EL (cell line): ENCODE measurements at regions not wholly inside any gene's neighbourhood (a gene's known extent, or its start where the extent isn't known, plus 50 kb on each side); places are given as distances from the start of the nearest gene placed in this dataset.
"Not testable (repeated sequence)": the region's sequence is repeated elsewhere in the genome, so short reads cannot be mapped to it uniquely, and the experiment has no call there.

Experiments used
- DNase-seq: peaks from one replicate; pipeline ENCODE4 v3.0.0-alpha.2; 2016

DNA sequence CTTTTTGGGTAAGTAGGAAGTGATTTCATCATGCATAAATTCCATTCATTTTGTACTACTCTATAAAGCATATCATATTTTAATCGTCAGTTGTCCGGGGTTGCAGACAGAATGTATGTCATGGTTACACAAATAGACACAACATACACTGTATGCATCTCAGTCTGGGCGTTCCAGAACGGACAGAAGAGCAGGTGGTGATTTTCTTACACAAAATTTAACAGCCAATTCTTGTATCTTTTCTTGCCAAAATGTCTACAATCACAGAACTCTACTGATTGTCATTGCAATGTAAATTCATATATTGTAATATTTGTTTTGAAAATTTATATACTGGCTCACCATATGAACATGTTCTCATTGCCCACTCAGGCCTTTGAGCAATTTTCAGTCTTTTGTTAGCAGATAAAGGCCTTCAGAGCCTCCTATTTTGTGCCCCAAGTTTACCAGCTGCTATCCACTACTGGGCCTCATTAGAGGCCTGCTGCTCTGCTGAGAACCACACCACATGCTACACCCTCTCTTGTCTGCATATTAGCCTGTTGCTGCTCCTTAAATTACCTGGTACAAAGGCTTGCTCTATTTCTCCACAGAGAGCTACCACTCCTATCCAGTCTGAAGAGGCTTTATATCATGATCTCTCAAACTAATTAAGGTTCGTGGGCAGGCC is 61.5 kb downstream of the PRDM13 start:
- no peak for DNase-seq

DNA sequence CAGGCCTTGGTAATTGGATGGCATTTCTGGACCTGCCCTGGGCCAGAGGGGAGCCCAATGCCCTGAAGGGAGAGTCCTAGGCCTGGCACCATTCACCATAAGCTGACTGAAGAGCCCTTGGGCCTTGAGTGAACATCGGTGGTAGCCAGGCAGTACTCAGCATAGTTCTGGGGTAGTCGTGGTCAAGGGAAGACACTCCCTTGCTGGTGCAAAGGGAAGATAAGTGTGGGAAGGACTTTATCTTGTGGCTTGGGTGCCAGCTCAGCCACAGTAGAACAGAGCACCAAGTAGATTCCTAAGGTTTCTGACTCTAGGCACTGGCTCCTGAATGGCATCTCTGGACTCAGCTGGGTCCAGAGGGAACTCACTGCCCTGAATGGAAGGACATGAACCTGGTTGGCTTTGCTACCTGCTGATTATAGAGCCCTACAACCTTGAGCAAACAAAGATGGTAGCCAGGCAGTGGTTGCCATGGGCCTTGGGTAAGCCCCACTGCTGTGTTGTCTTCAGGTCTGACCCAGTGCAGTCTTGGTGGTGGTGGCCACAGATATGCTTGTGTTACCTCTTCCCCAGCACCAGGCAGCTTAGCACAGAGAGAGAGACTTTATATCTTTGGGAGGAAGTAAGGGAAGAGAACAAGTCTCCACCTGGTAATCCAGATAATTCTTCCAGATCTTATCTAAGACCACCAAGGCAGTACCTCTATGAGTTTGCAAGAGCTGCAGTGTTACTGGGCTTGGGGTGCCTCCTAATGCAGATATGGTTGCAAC is 83.5 kb downstream of the PRDM13 start:
- no peak for DNase-seq

DNA sequence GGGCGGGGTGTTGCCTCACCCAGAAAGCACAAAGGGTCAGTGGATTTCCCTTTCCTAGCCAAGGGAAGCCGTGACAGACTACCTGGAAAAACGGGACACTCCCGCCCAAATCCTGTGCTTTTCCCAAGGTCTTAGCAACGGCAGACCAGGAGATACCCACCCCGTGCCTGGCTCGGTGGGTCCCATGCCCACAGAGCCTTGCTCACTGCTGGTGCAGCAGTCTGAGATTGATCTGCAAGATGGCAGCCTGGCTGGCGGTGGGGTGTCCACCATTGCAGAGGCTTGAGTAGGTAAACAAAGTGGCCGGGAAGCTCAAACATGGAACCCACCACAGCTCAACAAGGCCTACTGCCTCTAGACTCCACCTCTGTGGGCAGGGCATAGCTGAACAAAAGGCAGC is 95.7 kb downstream of the PRDM13 start:
- DNase-seq = not testable (repeated sequence)

DNA sequence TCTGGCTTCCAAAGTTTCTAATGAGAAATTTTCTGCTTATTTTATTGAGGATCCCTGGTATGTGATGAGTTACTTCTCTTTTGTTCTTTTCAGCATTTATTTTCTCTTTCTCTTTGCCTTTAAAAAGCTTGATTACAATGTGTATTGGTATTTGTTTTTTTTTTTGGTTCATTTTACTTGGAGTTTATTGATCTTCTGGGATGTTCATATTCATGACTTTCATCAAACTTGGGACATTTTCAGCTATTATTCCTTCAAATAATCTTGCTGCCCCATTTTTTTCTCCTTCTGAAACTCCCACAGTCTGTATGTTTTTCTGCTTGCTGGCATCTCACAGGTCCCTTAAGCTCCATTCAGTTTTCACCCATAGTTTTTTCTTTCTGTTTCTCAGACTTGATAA is 102.4 kb downstream of the PRDM13 start:
- DNase-seq = no peak

DNA sequence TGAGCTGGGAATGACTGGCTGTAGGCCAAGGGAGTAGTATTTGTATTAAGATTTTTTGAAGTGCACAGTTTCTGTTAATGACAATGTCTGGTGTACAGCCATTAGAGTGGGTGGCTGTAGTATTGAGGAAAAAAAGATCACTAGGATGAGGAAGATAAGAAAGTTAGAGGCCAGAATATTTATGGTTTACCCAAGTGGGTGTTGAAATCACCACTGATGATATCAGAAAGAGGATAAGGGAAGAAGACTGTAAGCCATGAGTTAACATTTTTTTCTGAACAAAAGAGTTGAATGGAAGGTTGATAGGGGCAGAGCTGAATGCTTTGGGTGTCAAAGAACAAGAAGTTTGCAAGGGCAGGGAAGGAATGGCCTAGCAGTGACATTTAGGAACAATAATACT is 104.7 kb downstream of the PRDM13 start:
- DNase-seq = no peak

DNA sequence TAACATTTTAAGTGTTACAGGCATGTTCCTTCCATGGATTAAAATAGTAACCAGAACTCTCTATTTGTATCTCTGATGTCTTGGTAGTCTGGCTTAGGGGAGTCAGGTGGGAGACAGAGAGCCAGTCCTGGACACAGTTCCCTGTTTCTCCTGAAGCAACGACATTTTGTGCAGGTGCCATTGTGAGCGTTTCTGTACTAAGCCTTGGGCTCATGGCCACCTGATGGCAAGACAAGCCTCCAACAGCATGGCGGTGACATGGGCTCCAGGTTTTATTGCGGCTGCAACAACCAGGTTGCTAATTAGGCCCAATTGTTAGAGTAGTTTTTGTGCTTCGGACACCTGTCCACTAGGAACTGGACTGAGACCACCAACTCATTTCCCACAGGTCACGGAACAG is 105.3 kb downstream of the PRDM13 start:
- no peak for DNase-seq

DNA sequence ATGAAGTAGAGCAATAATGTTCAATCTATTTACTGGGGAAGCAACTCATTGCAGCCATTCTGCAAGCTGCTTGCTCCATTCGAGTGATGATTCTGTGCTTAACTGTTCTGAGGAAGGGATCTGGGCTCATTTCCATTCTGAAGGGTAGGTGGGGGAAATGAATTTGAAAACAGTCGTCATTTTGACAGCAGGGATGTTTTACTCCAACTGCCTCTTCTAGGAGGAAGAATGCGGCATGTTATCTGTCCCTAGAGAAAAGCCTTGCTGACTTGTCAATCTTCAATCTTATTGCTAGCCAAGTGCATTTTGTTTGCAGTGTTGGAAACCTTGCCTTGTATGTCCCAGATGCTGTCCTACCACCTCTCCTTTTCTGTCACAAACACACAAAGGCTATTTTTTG is 105.9 kb downstream of the PRDM13 start:
- DNase-seq = no peak

DNA sequence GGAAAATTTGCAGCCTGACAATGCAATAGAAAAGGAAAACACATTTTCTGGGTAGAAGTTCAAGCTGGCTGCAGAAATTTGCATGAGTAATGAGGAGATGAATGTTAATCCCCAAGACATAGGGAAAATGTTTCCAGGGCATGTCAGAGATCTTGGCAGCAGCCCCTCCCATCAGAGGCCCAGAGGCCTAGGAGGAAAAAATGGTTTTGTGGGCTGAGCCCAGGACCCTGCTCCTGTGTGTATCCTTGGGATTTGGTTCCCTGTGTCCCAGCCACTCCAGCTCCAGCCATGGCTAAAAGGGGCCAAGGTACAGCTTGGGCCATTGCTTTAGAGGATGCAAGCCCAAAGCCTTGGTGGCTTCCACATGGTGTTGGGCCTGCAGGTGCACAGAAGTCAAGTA is 115.4 kb downstream of the PRDM13 start:
- DNase-seq = not testable (repeated sequence)

DNA sequence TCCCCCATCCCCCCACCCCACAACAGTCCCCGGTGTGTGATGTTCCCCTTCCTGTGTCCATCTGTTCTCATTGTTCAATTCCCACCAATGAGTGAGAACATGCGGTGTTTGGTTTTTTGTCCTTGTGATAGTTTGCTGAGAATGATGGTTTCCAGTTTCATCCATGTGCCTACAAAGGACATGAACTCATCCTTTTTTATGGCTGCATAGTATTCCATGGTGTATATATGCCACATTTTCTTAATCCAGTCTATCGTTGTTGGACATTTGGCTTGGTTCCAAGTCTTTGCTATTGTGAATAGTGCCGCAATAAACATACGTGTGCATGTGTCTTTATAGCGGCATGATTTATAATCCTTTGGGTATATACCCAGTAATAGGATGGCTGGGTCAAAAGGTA is 123.6 kb downstream of the PRDM13 start:
- not testable (repeated sequence) for DNase-seq

DNA sequence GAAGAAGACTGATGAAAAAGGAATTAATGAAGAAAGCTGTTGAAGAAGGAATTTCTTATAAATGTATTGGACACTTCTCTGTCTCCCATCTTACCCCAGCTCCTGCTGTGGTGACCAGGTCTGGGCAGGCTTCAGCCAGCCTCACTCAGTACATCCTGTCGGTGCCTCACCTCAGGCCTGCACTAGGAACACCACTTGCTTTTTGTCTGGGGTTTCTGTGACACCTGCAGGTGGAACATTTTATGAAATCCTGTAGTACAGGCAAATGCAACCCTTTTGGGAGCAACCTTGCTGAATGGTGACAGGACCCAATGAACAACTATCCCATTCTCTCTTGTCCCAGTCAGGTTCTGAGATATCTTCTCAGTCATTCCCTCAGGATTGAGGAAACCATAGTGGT is 129.7 kb downstream of the PRDM13 start:
- DNase-seq = no peak

DNA sequence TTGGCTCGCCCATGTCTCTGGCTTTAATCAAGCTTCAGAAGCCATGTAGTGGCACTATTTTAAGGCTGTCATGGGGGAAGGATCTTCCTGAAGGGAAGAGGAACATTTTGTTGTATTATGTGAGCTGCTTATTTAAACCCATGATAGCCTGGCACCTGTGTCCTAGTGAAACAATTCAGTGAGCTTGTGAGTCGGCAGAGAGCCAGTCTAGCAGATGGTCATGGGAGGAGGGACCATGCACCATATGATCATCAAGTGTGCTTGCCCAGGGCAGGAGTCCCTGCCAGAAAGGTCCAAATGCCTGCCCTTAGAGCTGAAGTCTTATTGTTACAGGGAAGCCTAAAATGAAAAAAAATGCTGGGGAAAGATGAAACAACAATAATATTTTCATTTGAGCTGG is 132.9 kb downstream of the PRDM13 start:
- no peak for DNase-seq

DNA sequence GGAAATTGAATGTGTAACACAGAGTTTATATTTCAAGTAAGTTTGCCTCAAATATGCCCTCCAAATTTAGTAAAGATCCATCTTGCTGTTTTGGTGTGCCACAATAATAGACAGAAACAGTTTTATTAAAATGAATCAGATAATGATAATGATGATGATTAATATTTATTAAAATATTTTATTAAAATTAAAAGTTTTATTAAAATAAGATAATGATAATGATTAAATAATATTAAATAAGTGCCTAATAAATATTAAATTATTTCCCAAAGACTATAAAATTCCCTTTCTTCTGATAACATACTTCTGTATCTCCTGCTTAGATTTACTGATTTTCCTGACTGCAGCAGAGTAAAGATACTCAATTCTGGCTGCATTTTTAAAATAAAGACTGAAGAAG is 134.5 kb downstream of the PRDM13 start:
- no peak for DNase-seq

DNA sequence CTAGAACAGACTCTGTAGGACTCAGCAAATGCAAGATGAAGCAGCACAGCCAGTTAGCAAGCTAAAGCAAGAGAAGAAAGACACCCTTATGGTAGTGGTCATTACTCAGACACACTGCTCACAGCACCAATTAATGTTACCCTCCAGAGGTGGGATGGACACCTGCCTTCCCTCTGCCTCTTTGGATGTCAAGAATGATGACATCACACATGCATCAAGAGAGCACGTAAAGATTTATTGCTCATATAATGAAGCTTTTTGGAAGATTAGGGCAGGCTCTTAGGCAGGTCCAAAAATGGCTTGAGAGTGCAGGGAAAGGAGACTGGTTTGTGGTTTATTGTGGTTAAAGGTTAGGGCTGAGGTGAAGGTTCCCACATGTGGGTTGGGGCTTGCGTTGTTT is 137.0 kb downstream of the PRDM13 start:
- DNase-seq = no peak

DNA sequence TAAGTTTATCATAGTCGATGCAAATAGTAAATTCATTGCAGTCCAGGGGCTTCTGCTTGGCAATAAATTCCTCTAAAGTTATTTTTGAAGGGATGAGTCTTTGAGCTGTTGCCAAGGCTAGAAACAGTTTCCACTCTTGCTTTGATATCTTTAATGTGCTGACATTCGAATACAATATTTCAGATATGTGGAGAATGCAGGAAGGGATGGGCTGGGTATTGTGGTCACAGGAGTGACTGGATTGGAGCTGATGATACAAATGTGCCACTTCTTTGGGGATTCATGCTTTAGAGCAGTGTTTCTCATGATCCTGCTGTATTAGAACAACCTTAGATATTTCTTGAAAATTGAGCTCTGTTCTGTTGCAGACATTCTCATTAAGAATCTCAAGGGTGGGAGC is 139.0 kb downstream of the PRDM13 start:
- peak; percentile 57 for DNase-seq

DNA sequence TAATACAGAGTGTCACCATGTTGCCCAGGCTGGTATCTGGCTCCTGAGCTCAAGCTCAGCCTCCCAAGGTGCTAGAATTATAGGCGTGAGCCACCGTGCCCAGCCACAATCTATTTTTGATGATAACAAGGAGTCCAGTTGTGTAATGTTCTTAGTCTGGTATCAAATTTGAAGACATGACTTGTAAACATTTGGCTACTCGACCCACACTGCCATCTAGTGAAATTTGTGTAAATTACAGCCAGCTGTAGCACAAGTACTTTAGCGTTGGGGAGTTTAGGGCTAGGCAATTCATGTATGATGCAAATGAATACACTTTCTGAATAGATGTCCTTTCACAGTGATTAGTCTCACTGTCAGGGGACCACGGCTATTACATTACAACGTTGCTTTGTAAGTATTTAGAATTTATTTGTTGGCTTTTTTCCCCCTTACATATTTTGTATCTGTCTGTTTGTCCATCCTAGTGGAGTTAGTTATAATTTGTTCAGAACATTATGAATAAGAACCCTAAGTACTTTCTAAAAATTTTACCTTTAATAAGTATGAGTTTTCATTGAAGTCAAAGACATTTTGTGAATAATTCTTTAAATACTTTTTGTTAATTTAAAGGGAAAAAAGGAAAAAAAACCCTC is 139.7 kb downstream of the PRDM13 start:
- DNase-seq = peak; percentile 76

DNA sequence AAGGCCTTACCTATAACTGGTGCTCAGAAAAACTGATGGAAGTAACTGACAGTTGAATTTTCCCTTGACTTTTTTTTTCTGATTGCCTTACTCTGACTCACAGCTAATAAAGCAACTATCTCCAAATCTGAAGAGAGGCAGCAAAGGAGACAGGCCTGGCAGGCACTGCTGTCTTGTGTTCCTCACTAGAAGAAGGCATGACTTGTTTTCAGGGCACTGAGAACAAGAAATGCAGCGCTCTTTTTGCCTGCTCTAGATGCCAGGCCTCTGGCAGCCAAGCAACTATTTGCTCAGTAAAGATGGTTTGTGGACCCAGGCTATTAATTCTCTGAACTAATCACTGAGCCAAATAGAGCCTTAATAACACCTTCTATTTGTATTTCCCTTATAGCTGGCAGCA is 155.1 kb downstream of the PRDM13 start:
- DNase-seq = no peak

DNA sequence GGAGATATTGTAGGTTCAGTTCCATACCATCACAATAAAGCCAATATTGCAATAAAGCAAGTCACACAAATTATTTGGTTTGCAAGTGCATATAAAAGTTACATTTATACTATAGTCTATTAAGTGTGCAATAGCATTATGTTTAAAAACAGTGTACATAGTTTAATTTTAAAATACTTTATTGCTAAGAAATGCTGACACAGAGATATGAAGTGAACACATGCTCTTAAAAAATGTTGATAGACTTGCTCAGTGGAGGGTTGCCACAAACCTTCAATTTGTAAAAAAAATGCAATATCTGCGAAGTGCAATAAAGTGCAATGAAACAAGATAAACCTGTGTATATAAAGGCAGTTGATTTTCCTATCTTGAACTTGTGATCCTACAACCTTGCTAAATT is 161.5 kb downstream of the PRDM13 start:
- DNase-seq = no peak

DNA sequence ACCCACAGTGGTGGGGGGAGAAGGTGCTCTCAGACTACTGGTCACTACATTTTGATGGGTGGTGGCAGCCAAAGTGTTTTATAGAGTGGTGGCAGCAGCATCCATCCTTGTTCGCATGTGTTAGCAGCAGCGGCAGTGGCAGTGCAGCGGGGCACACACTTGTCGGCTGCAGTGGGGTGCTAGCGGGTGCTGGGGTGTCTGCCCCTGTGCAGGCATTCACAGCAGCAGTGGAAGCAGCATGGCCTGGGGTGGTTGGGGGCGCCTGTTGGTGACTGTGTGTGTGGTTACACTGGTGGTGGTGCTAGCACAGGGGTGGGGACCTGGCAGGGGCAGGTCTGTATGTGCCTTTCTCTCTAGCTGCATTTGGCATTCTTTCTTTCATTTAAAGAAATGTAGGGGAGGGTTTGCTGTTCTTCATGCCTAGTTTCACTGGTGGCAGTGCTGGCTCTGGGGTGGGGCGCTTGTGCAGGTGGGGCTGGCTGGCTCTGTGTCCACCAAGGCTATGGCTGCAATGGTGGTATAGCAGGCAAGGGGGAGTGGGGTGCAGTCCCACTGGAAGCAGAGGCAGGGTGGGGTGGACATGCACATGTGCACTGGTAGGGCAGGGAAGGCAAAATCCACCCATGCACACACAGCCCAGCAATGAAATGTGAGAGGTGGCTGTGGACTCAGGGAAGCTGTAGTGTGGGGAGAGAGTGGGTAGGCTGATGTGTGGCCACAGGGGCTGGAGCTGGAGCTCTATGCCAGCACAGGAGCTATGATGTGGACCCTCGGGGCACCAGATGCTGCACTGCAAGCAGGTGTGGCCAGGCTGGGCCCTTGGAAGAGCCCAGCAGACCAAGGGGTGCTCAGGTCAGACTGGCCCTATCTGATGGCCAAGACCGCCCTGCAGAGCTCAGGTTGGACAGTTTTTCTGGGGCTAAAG is 173.3 kb downstream of the PRDM13 start:
- no peak for DNase-seq

DNA sequence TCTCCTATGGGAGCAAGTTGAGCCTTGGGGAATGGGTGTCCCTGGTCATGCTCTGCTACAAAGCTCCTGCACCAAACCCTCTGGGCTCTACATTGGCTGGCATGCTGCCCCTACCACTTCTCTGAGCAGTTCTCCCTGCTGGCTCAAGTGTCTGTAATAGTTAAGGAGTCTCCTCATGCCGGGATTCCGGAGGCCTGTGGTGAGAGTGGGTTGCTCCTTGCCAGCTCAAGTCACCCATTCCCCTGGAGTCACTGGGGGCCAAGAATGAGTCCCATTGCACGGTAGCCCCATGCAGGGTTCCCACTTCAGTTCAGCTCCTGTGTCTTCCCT is 173.9 kb downstream of the PRDM13 start:
- no peak for DNase-seq

DNA sequence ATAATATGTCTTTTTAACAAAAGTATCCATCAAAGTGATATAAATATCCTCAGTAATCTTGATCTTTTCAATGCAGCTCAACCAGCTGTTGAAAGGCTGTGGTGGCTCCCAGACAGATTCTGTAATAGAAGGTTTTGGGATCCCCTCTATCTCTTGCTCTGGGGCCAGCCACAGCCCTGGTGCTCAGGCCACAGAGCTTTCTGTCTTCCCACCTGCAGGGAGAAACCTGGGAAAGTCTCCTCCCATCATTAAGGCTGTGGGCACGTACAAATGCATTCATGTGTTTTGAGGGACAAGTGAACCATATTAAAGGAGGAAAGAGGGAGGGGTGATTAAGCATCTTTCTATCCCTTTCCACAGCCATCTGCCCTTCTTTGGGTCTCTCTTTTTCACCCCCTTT is 183.1 kb downstream of the PRDM13 start:
- DNase-seq = no peak

DNA sequence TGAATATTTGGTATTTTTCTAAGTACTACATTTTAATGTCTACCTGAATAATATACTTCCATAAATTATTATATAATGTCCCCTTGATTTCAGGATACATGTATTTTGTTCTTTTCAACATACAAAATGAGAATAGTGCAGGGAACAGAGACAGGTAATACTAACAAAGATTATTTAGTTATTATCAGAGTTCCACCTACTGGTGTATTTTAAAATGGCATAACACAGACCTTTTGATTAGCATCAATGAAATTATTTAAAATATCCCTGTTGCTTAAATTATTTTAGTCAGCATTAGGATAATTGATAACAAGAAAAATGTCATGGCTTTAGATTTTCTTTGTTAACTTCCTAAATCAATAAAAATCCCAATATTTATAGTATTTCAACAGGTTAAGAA is 184.0 kb downstream of the PRDM13 start:
- no peak for DNase-seq

DNA sequence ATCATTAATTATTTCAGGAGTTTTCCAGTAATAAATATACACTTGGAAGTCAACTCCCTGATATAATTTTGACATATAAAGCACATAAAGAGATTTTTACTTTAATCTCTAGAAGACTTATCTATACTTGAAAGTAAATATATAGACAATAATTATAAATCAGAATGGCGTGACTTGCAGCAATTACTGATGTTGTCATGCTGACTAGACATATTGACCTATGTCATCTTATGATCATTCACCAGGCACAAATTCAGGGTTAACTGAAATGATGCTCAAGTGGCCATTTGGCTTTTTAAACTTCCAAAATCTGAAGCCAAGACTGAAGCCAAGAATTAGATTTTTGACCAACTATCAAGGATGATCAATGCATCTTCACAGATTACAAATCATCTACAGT is 192.2 kb downstream of the MCHR2 start:
- no peak for DNase-seq

DNA sequence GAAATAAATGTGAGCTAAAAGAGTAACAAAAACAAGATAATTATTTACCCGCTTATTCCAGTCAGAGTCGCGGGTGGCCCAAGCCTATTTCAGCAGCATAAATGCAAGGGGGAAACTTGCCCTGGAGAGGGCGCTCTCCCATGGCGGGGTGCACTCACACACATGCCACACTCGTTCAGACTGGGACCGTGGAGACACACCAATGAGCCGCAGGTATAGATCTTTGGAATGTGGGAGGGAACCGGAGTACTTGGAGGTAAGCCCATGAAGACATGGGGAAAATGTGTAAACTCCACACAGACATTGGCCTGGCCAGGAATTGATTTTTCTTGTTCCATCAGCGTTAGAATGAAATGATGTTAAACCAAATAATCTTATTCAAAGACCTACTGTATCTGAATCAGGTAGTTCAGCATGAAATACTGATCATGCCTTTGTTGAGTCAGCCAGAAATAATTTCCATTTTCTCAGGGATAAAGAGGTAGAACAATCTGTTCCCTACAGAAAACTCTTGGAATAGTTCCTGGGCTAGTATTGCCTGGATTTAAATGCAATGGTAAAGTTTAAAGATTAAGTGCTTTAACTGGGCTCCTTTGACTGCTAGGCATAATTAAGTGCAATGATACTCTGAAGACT is 191.5 kb downstream of the MCHR2 start:
- no peak for DNase-seq
